ENCODE measurements at regions not wholly inside any gene's neighbourhood (a gene's known extent, or its start where the extent isn't known, plus 50 kb on each side); places are given as distances from the start of the nearest gene placed in this dataset.

DNA sequence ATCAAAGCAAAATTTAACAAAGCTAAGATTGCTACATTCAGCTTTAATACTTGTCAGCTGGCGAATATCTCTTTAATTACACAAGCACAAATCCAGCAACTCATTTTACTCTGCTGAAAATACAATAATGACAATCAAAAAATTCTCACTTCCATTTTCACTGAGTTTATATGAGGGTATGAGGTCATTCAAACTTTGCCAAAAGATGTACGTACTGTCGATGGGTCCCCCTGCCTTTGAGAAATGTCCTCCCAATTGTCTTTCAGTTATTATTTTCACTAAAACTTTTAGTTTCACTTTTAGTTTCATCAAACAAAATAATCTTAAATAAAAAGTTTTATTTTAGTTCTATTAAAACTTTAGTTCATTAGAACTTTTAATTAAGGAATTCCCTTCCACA is 159.5 kb upstream of the WDR11 start:
- TF ChIP-seq ZBTB21 (CRISPR knock-in tag; IDR thresholded peaks at IDR 0.05; ENCODE audit: borderline replicate concordance): no peak
- TF ChIP-seq, protein P1, sequence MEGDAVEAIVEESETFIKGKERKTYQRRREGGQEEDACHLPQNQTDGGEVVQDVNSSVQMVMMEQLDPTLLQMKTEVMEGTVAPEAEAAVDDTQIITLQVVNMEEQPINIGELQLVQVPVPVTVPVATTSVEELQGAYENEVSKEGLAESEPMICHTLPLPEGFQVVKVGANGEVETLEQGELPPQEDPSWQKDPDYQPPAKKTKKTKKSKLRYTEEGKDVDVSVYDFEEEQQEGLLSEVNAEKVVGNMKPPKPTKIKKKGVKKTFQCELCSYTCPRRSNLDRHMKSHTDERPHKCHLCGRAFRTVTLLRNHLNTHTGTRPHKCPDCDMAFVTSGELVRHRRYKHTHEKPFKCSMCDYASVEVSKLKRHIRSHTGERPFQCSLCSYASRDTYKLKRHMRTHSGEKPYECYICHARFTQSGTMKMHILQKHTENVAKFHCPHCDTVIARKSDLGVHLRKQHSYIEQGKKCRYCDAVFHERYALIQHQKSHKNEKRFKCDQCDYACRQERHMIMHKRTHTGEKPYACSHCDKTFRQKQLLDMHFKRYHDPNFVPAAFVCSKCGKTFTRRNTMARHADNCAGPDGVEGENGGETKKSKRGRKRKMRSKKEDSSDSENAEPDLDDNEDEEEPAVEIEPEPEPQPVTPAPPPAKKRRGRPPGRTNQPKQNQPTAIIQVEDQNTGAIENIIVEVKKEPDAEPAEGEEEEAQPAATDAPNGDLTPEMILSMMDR (IDR thresholded peaks at IDR 0.05): no peak
- TF ChIP-seq SP1 (CRISPR knock-in tag; conservative IDR thresholded peaks at IDR 0.05): no peak
- TF ChIP-seq IRF2 (CRISPR knock-in tag; IDR thresholded peaks at IDR 0.05; ENCODE audit: borderline replicate concordance, low read depth): no peak
- TF ChIP-seq ZNF138 (CRISPR knock-in tag; conservative IDR thresholded peaks at IDR 0.05): no peak
- TF ChIP-seq CREB1 (CRISPR knock-in tag; IDR thresholded peaks at IDR 0.05): no peak
- no peak for TF ChIP-seq NR2C2 (CRISPR knock-in tag; IDR thresholded peaks at IDR 0.05)
- TF ChIP-seq, protein P2, sequence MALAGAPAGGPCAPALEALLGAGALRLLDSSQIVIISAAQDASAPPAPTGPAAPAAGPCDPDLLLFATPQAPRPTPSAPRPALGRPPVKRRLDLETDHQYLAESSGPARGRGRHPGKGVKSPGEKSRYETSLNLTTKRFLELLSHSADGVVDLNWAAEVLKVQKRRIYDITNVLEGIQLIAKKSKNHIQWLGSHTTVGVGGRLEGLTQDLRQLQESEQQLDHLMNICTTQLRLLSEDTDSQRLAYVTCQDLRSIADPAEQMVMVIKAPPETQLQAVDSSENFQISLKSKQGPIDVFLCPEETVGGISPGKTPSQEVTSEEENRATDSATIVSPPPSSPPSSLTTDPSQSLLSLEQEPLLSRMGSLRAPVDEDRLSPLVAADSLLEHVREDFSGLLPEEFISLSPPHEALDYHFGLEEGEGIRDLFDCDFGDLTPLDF (CRISPR knock-in tag; IDR thresholded peaks at IDR 0.05): no peak
- TF ChIP-seq, protein P3, sequence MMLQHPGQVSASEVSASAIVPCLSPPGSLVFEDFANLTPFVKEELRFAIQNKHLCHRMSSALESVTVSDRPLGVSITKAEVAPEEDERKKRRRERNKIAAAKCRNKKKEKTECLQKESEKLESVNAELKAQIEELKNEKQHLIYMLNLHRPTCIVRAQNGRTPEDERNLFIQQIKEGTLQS (CRISPR knock-in tag; conservative IDR thresholded peaks at IDR 0.05): no peak
- TF ChIP-seq TCF7 (CRISPR knock-in tag; IDR thresholded peaks at IDR 0.05; ENCODE audit: low read depth): no peak
- TF ChIP-seq NR3C1 (CRISPR knock-in tag; conservative IDR thresholded peaks at IDR 0.05; ENCODE audit: low read depth): no peak
- no peak for TF ChIP-seq NR1H2 (CRISPR knock-in tag; IDR thresholded peaks at IDR 0.05)
- no peak for TF ChIP-seq JUN (CRISPR knock-in tag; IDR thresholded peaks at IDR 0.05)
